ENCODE measurements at regions not wholly inside any gene's neighbourhood (a gene's known extent, or its start where the extent isn't known, plus 50 kb on each side); places are given as distances from the start of the nearest gene placed in this dataset.

GRCh38 chr4:156419080-156419685, 465.5 kb upstream of the CTSO start:
- Mint-ChIP-seq H3K27me3 (no peaks in the 10 kb centered on the region), H3K4me3 (no peak overlapping the region), H3K27ac (no peak overlapping the region), H3K9me3 (peaks cover 0 to 9% (median 1%) of the 10 kb centered on the region in 5 donors), H3K4me1 (no peaks in the 10 kb centered on the region), H3K36me3 (no peaks in the 10 kb centered on the region)
- no peaks in the 10 kb centered on the region for H3K27me3 ChIP-seq (ENCODE audit: insufficient read depth, low read length, poor library complexity, severe bottlenecking)
- no peaks in the 10 kb centered on the region for H3K4me1 ChIP-seq (ENCODE audit: insufficient read depth, low read length)
- POLR2A ChIA-PET = no interaction called here
- H3K4me3 ChIP-seq (ENCODE audit: low read length) = no peak overlapping the region
- CTCF ChIA-PET = no interaction called here
- DNase-seq = no peak
- H3K36me3 ChIP-seq (ENCODE audit: insufficient read depth, low read length) = no peaks in the 10 kb centered on the region
- no peak overlapping the region for H3K27ac ChIP-seq (ENCODE audit: low read depth, low read length)
- no peaks in the 10 kb centered on the region for H3K9me3 ChIP-seq (ENCODE audit: low read length)

- Mint-ChIP-seq H3K36me3 (no peaks in the 10 kb centered on the region), H3K27me3 (no peaks in the 10 kb centered on the region), H3K4me3 (no peak overlapping the region), H3K4me1 (no peaks in the 10 kb centered on the region), H3K9me3 (peaks cover 0 to 15% (median 2%) of the 10 kb centered on the region in 5 donors), H3K27ac (no peak overlapping the region)
- Histone ChIP-seq H3K9me3 (ENCODE audit: low read length) (no peaks in the 10 kb centered on the region), H3K4me1 (ENCODE audit: insufficient read depth, low read length) (no peaks in the 10 kb centered on the region), H3K36me3 (ENCODE audit: insufficient read depth, low read length) (no peaks in the 10 kb centered on the region), H3K4me3 (ENCODE audit: low read length) (no peak overlapping the region), H3K27me3 (ENCODE audit: insufficient read depth, low read length, poor library complexity, severe bottlenecking) (no peaks in the 10 kb centered on the region), H3K27ac (ENCODE audit: low read depth, low read length) (no peak overlapping the region)
- DNase-seq = no peak
- ChIA-PET POLR2A (no interaction called here), CTCF (no interaction called here)
These were observed 460.7 kb upstream of the CTSO start for GRCh38 chr4:156414406-156414805.

GRCh38 chr4:156413239-156414135, 459.8 kb upstream of the CTSO start:
- Mint-ChIP-seq H3K36me3 (no peaks in the 10 kb centered on the region), H3K27me3 (no peaks in the 10 kb centered on the region), H3K4me1 (no peaks in the 10 kb centered on the region), H3K4me3 (no peak overlapping the region), H3K9me3 (peaks cover 0 to 15% (median 1%) of the 10 kb centered on the region in 5 donors), H3K27ac (no peak overlapping the region)
- CTCF ChIA-PET = no interaction called here
- Histone ChIP-seq H3K36me3 (ENCODE audit: insufficient read depth, low read length) (no peaks in the 10 kb centered on the region), H3K27ac (ENCODE audit: low read depth, low read length) (no peak overlapping the region), H3K27me3 (ENCODE audit: insufficient read depth, low read length, poor library complexity, severe bottlenecking) (no peaks in the 10 kb centered on the region), H3K4me3 (ENCODE audit: low read length) (no peak overlapping the region), H3K4me1 (ENCODE audit: insufficient read depth, low read length) (no peaks in the 10 kb centered on the region), H3K9me3 (ENCODE audit: low read length) (no peaks in the 10 kb centered on the region)
- POLR2A ChIA-PET = no interaction called here
- DNase-seq = no peak

GRCh38 chr4:156411531-156411930, 457.9 kb upstream of the CTSO start:
- no peak for DNase-seq
- Mint-ChIP-seq H3K4me1 (no peaks in the 10 kb centered on the region), H3K36me3 (no peaks in the 10 kb centered on the region), H3K9me3 (peaks cover 2 to 17% (median 5%) of the 10 kb centered on the region in 5 donors), H3K27me3 (no peaks in the 10 kb centered on the region), H3K4me3 (no peak overlapping the region), H3K27ac (no peak overlapping the region)
- H3K27ac ChIP-seq (ENCODE audit: low read depth, low read length) = no peak overlapping the region
- ChIA-PET CTCF (no interaction called here), POLR2A (no interaction called here)
- H3K4me1 ChIP-seq (ENCODE audit: insufficient read depth, low read length) = no peaks in the 10 kb centered on the region
- H3K36me3 ChIP-seq (ENCODE audit: insufficient read depth, low read length) = no peaks in the 10 kb centered on the region
- no peaks in the 10 kb centered on the region for H3K27me3 ChIP-seq (ENCODE audit: insufficient read depth, low read length, poor library complexity, severe bottlenecking)
- no peak overlapping the region for H3K4me3 ChIP-seq (ENCODE audit: low read length)
- H3K9me3 ChIP-seq (ENCODE audit: low read length) = no peaks in the 10 kb centered on the region

GRCh38 chr4:156408749-156409148, 455.1 kb upstream of the CTSO start:
- Histone ChIP-seq H3K4me3 (ENCODE audit: low read length) (no peak overlapping the region), H3K9me3 (ENCODE audit: low read length) (no peaks in the 10 kb centered on the region), H3K27me3 (ENCODE audit: insufficient read depth, low read length, poor library complexity, severe bottlenecking) (no peaks in the 10 kb centered on the region), H3K4me1 (ENCODE audit: insufficient read depth, low read length) (no peaks in the 10 kb centered on the region), H3K27ac (ENCODE audit: low read depth, low read length) (no peak overlapping the region), H3K36me3 (ENCODE audit: insufficient read depth, low read length) (no peaks in the 10 kb centered on the region)
- H3K4me1 Mint-ChIP-seq = no peaks in the 10 kb centered on the region
- no peak overlapping the region for H3K27ac Mint-ChIP-seq
- peaks cover 3 to 34% (median 8%) of the 10 kb centered on the region in 5 donors for H3K9me3 Mint-ChIP-seq
- no peak overlapping the region for H3K4me3 Mint-ChIP-seq
- H3K36me3 Mint-ChIP-seq = no peaks in the 10 kb centered on the region
- ChIA-PET CTCF (no interaction called here), POLR2A (no interaction called here)
- H3K27me3 Mint-ChIP-seq = no peaks in the 10 kb centered on the region
- DNase-seq = no peak

GRCh38 chr4:156401371-156401770, 447.7 kb upstream of the CTSO start:
- Mint-ChIP-seq H3K27ac (no peak overlapping the region), H3K4me3 (no peak overlapping the region), H3K27me3 (no peaks in the 10 kb centered on the region), H3K9me3 (peaks cover 6 to 35% (median 12%) of the 10 kb centered on the region in 5 donors), H3K36me3 (no peaks in the 10 kb centered on the region), H3K4me1 (no peaks in the 10 kb centered on the region)
- no peaks in the 10 kb centered on the region for H3K36me3 ChIP-seq (ENCODE audit: insufficient read depth, low read length)
- no peak overlapping the region for H3K27ac ChIP-seq (ENCODE audit: low read depth, low read length)
- ChIA-PET POLR2A (no interaction called here), CTCF (no interaction called here)
- H3K4me1 ChIP-seq (ENCODE audit: insufficient read depth, low read length) = no peaks in the 10 kb centered on the region
- no peaks in the 10 kb centered on the region for H3K9me3 ChIP-seq (ENCODE audit: low read length)
- no peak for DNase-seq
- no peak overlapping the region for H3K4me3 ChIP-seq (ENCODE audit: low read length)
- no peaks in the 10 kb centered on the region for H3K27me3 ChIP-seq (ENCODE audit: insufficient read depth, low read length, poor library complexity, severe bottlenecking)

- no peak overlapping the region for H3K27ac ChIP-seq (ENCODE audit: low read depth, low read length)
- H3K9me3 ChIP-seq (ENCODE audit: low read length) = no peaks in the 10 kb centered on the region
- no peaks in the 10 kb centered on the region for H3K36me3 ChIP-seq (ENCODE audit: insufficient read depth, low read length)
- ChIA-PET CTCF (no interaction called here), POLR2A (no interaction called here)
- no peak for DNase-seq
- H3K4me3 ChIP-seq (ENCODE audit: low read length) = no peak overlapping the region
- Mint-ChIP-seq H3K9me3 (peaks cover 0 to 11% (median 2%) of the 10 kb centered on the region in 5 donors), H3K4me1 (no peaks in the 10 kb centered on the region), H3K36me3 (no peaks in the 10 kb centered on the region), H3K27me3 (no peaks in the 10 kb centered on the region), H3K4me3 (no peak overlapping the region), H3K27ac (no peak overlapping the region)
- H3K27me3 ChIP-seq (ENCODE audit: insufficient read depth, low read length, poor library complexity, severe bottlenecking) = no peaks in the 10 kb centered on the region
- H3K4me1 ChIP-seq (ENCODE audit: insufficient read depth, low read length) = no peaks in the 10 kb centered on the region
These were observed 442.9 kb upstream of the CTSO start for GRCh38 chr4:156396534-156396933.

- Mint-ChIP-seq H3K4me3 (no peak overlapping the region), H3K27me3 (no peaks in the 10 kb centered on the region), H3K27ac (no peak overlapping the region), H3K9me3 (peaks cover 0 to 7% (median 0%) of the 10 kb centered on the region in 5 donors), H3K36me3 (no peaks in the 10 kb centered on the region), H3K4me1 (no peaks in the 10 kb centered on the region)
- Histone ChIP-seq H3K9me3 (ENCODE audit: low read length) (no peaks in the 10 kb centered on the region), H3K4me1 (ENCODE audit: insufficient read depth, low read length) (no peaks in the 10 kb centered on the region), H3K27ac (ENCODE audit: low read depth, low read length) (no peak overlapping the region), H3K4me3 (ENCODE audit: low read length) (no peak overlapping the region), H3K27me3 (ENCODE audit: insufficient read depth, low read length, poor library complexity, severe bottlenecking) (no peaks in the 10 kb centered on the region), H3K36me3 (ENCODE audit: insufficient read depth, low read length) (no peaks in the 10 kb centered on the region)
- POLR2A ChIA-PET = no interaction called here
- CTCF ChIA-PET = no interaction called here
- DNase-seq = no peak
These were observed 437.6 kb upstream of the CTSO start for GRCh38 chr4:156391325-156391653.

All from CD8-positive, alpha-beta memory T cell (primary cell).